ENCODE measurements at regions not wholly inside any gene's neighbourhood (a gene's known extent, or its start where the extent isn't known, plus 50 kb on each side); places are given as distances from the start of the nearest gene placed in this dataset.
"Not testable (repeated sequence)": the region's sequence is repeated elsewhere in the genome, so short reads cannot be mapped to it uniquely, and the experiment has no call there.

GRCh38 chr9:28999057-28999456 is 1425.8 kb upstream of the C9orf72 start:
- DNase-seq (ENCODE audit: low spot score), result no peak

GRCh38 chr9:28999806-29000205 is 1426.5 kb upstream of the C9orf72 start:
- no peak for DNase-seq (ENCODE audit: low spot score)

GRCh38 chr9:29001006-29001405 is 1427.7 kb upstream of the C9orf72 start:
- DNase-seq (ENCODE audit: low spot score), result no peak

- DNase-seq (ENCODE audit: low spot score), result no peak
These were observed 1431.7 kb upstream of the C9orf72 start for GRCh38 chr9:29004988-29005387.

- DNase-seq (ENCODE audit: low spot score), result no peak
These were observed 1433.3 kb upstream of the C9orf72 start for GRCh38 chr9:29006628-29007027.

- no peak for DNase-seq (ENCODE audit: low spot score)
These were observed 1439.6 kb upstream of the C9orf72 start for GRCh38 chr9:29012911-29013310.

- DNase-seq (ENCODE audit: low spot score), result no peak
These were observed 1448.4 kb upstream of the C9orf72 start for GRCh38 chr9:29021632-29022031.

GRCh38 chr9:29038332-29038731 is 1465.1 kb upstream of the C9orf72 start:
- no peak for DNase-seq (ENCODE audit: low spot score)

GRCh38 chr9:29039258-29039657 is 1466.0 kb upstream of the C9orf72 start:
- no peak for DNase-seq (ENCODE audit: low spot score)

GRCh38 chr9:29043072-29043471 is 1469.8 kb upstream of the C9orf72 start:
- DNase-seq (ENCODE audit: low spot score), result no peak

GRCh38 chr9:29044959-29045358 is 1471.7 kb upstream of the C9orf72 start:
- no peak for DNase-seq (ENCODE audit: low spot score)

- DNase-seq (ENCODE audit: low spot score), result no peak
These were observed 1486.8 kb upstream of the C9orf72 start for GRCh38 chr9:29060041-29060440.

GRCh38 chr9:29062446-29062845 is 1489.2 kb upstream of the C9orf72 start:
- DNase-seq (ENCODE audit: low spot score), result no peak

GRCh38 chr9:29063031-29063430 is 1489.8 kb upstream of the C9orf72 start:
- DNase-seq (ENCODE audit: low spot score), result no peak

- no peak for DNase-seq (ENCODE audit: low spot score)
These were observed 1492.9 kb upstream of the C9orf72 start for GRCh38 chr9:29066141-29066640.

GRCh38 chr9:29068461-29068860 is 1495.2 kb upstream of the C9orf72 start:
- no peak for DNase-seq (ENCODE audit: low spot score)

GRCh38 chr9:29069376-29069775 is 1496.1 kb upstream of the C9orf72 start:
- DNase-seq (ENCODE audit: low spot score), result no peak

- no peak for DNase-seq (ENCODE audit: low spot score)
These were observed 1504.9 kb upstream of the C9orf72 start for GRCh38 chr9:29078063-29078666.

- no peak for DNase-seq (ENCODE audit: low spot score)
These were observed 1527.5 kb upstream of the C9orf72 start for GRCh38 chr9:29100762-29101161.

GRCh38 chr9:29104166-29104565 is 1530.9 kb upstream of the C9orf72 start:
- DNase-seq (ENCODE audit: low spot score), result not testable (repeated sequence)

GRCh38 chr9:29118555-29118954 is 1545.3 kb upstream of the C9orf72 start:
- DNase-seq (ENCODE audit: low spot score), result peak; percentile 1

- no peak for DNase-seq (ENCODE audit: low spot score)
These were observed 1553.5 kb upstream of the C9orf72 start for GRCh38 chr9:29126783-29127182.

- DNase-seq (ENCODE audit: low spot score), result no peak
These were observed 1556.5 kb upstream of the C9orf72 start for GRCh38 chr9:29129763-29130162.

- no peak for DNase-seq (ENCODE audit: low spot score)
These were observed 1571.2 kb upstream of the C9orf72 start for GRCh38 chr9:29144476-29144875.
